IPS-20b (cell line): ENCODE measurements at regions not wholly inside any gene's neighbourhood (a gene's known extent, or its start where the extent isn't known, plus 50 kb on each side); places are given as distances from the start of the nearest gene placed in this dataset.

Source experiments
- H3K27ac ChIP-seq: one replicate; pipeline ENCODE4 v1.5.1; 2013; ENCODE audit warnings: low read length
- H3K27me3 ChIP-seq: 2 replicates; pipeline ENCODE4 v1.6.1; 2013; ENCODE audit warnings: mild to moderate bottlenecking, low read length, inconsistent platforms; ENCODE audit not compliant: insufficient read depth
- H3K36me3 ChIP-seq: 2 replicates; pipeline ENCODE4 v1.6.1; 2013; ENCODE audit warnings: low read depth, mild to moderate bottlenecking, inconsistent platforms, low read length, moderate library complexity; ENCODE audit not compliant: insufficient read depth
- H3K4me1 ChIP-seq: 2 replicates; pipeline ENCODE4 v1.6.1; 2013; ENCODE audit warnings: mild to moderate bottlenecking, control low read depth, inconsistent platforms, low read length, moderate library complexity; ENCODE audit not compliant: insufficient read depth
- H3K4me3 ChIP-seq: 2 replicates; pipeline ENCODE4 v1.5.1; 2013; ENCODE audit warnings: mild to moderate bottlenecking, low read length, inconsistent platforms
- H3K9ac ChIP-seq: 2 replicates; pipeline ENCODE4 v1.6.1; 2013; ENCODE audit warnings: low read depth, mild to moderate bottlenecking, inconsistent platforms, low read length, moderate library complexity
- H3K9me3 ChIP-seq: 2 replicates; pipeline ENCODE4 v1.6.1; 2013; ENCODE audit warnings: mild to moderate bottlenecking, low read depth, low read length, inconsistent platforms; ENCODE audit not compliant: insufficient read depth

DNA sequence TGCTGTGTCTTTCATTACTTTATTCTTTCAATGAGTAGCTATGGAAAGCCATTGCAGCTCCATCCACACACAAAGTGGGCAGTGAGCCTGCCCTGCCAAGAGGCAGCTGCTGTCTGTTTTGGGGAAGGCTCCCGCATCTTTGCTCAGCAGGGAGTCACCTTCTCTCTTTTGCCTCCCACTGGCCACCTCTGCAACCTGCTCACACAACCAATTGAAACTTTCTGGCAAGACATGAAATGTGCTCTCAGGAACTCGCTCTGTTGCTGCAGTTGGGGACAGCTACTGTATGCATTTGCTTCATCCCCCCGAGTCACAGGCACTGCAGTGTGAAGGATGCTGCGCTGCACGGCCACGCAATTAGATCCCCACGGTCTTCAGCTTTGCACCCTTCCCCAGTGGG, 244.8 kb upstream of the NFE2L3 start:
- Histone ChIP-seq H3K4me1 (peaks cover 10% of the 10 kb centered on the region; the same call in 1 of the 2 replicates), H3K4me3 (no peak overlapping the region), H3K36me3 (no peaks in the 10 kb centered on the region), H3K27ac (no peak overlapping the region), H3K27me3 (no peaks in the 10 kb centered on the region), H3K9ac (no peak overlapping the region), H3K9me3 (no peaks in the 10 kb centered on the region)

- Histone ChIP-seq H3K4me3 (no peak overlapping the region), H3K27ac (no peak overlapping the region), H3K27me3 (no peaks in the 10 kb centered on the region), H3K36me3 (no peaks in the 10 kb centered on the region), H3K9me3 (no peaks in the 10 kb centered on the region), H3K9ac (no peak overlapping the region), H3K4me1 (peaks cover 10% of the 10 kb centered on the region; the same call in 1 of the 2 replicates)
These were observed 244.3 kb upstream of the NFE2L3 start for GRCh38 chr7:25907731-25908130.

GRCh38 chr7:25908154-25908949, 243.6 kb upstream of the NFE2L3 start:
- Histone ChIP-seq H3K4me1 (peaks cover 10% of the 10 kb centered on the region; the same call in 1 of the 2 replicates), H3K4me3 (no peak overlapping the region), H3K9me3 (no peaks in the 10 kb centered on the region), H3K9ac (no peak overlapping the region), H3K27me3 (no peaks in the 10 kb centered on the region), H3K27ac (no peak overlapping the region), H3K36me3 (no peaks in the 10 kb centered on the region)

GRCh38 chr7:25911738-25912607, 240.0 kb upstream of the NFE2L3 start:
- no peak overlapping the region for H3K4me3 ChIP-seq
- H3K27ac ChIP-seq, result no peak overlapping the region
- no peaks in the 10 kb centered on the region for H3K9me3 ChIP-seq
- peaks cover 6% of the 10 kb centered on the region; the same call in 1 of the 2 replicates for H3K4me1 ChIP-seq
- H3K27me3 ChIP-seq, result no peaks in the 10 kb centered on the region
- H3K36me3 ChIP-seq, result no peaks in the 10 kb centered on the region
- H3K9ac ChIP-seq, result no peak overlapping the region

DNA sequence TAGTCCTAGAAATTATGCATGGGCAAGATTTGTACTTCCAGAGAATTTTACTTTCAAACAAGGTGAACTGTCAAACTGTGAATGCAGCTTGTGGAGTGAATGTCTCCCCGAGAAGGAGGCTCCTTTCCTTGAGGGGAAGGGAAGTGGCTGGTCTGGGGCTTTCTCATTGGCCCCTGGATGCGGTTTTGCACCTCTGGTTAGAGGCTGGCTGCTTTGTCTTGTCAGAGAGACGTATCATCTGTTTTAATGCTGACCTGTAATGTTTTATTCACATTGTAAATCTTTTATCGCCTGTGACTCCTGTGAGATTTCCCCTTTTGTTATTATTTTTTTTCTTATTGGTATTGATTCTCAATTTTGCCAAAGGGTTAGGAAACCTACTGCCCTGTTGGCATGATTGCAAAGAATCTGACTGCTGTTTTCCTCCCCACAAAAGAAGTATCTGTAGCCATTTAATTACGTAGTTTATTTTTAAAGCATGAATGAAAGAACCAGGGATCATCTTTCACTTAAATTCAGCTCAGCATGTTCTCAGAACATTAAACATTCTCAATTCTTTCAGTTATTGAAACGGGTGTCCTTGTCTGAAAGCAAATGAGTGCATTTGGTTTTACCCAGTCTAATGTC, 238.3 kb upstream of the NFE2L3 start:
- Histone ChIP-seq H3K9ac (no peak overlapping the region), H3K4me1 (no peaks in the 10 kb centered on the region), H3K27ac (no peak overlapping the region), H3K27me3 (no peaks in the 10 kb centered on the region), H3K4me3 (no peak overlapping the region), H3K9me3 (peaks cover 3% of the 10 kb centered on the region; the same call in 1 of the 2 replicates), H3K36me3 (no peaks in the 10 kb centered on the region)

- Histone ChIP-seq H3K36me3 (no peaks in the 10 kb centered on the region), H3K9me3 (peaks cover 6% of the 10 kb centered on the region; the same call in 1 of the 2 replicates), H3K9ac (no peak overlapping the region), H3K4me1 (no peaks in the 10 kb centered on the region), H3K27me3 (no peaks in the 10 kb centered on the region), H3K27ac (no peak overlapping the region), H3K4me3 (no peak overlapping the region)
These were observed 233.3 kb upstream of the NFE2L3 start for GRCh38 chr7:25918731-25919130.

GRCh38 chr7:25922296-25922695, 229.7 kb upstream of the NFE2L3 start:
- Histone ChIP-seq H3K27me3 (no peaks in the 10 kb centered on the region), H3K36me3 (no peaks in the 10 kb centered on the region), H3K27ac (no peak overlapping the region), H3K4me3 (no peak overlapping the region), H3K9me3 (peaks cover 6% of the 10 kb centered on the region; the same call in 1 of the 2 replicates), H3K9ac (no peak overlapping the region), H3K4me1 (no peaks in the 10 kb centered on the region)

DNA sequence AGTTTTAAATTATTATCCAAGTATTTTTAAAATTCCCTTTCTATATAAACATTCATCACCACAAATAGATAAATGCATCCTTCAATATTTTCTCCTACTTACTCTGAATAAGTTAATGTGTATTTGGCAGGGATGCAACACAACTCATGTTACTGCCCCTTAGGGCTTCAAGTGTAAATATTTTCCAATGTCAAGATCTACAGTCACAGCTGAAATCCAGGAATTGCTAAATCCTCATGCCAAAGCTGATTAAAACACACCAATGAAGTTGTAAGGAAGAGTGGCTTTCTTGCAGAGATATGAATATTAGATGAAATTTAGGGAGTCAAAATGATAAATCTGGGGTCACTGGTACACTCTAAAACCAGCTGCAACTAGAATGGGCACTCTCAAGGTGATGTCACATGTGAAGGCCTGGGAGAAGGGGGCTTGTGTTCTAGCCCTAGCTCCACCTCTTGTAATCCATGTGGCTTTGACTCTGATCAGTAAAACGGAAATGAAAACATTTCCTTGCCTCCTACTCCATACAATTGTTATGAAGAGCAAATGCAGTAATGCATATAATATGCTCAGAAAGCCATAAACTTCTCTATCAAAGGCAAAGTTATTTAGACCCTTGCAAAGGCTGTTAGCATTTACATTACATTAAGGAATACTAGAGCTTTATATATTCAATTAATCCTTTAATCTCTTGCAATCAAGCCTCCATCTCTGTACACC, 228.1 kb upstream of the NFE2L3 start:
- Histone ChIP-seq H3K27ac (no peak overlapping the region), H3K9me3 (peaks cover under 1% of the 10 kb centered on the region; the same call in 1 of the 2 replicates), H3K9ac (no peak overlapping the region), H3K4me1 (no peaks in the 10 kb centered on the region), H3K27me3 (no peaks in the 10 kb centered on the region), H3K36me3 (no peaks in the 10 kb centered on the region), H3K4me3 (no peak overlapping the region)

- H3K9me3 ChIP-seq, result no peaks in the 10 kb centered on the region; the same call in none of the 2 replicates
- H3K4me1 ChIP-seq, result no peaks in the 10 kb centered on the region
- no peak overlapping the region for H3K4me3 ChIP-seq
These were observed 226.0 kb upstream of the NFE2L3 start for GRCh38 chr7:25926009-25926408.

DNA sequence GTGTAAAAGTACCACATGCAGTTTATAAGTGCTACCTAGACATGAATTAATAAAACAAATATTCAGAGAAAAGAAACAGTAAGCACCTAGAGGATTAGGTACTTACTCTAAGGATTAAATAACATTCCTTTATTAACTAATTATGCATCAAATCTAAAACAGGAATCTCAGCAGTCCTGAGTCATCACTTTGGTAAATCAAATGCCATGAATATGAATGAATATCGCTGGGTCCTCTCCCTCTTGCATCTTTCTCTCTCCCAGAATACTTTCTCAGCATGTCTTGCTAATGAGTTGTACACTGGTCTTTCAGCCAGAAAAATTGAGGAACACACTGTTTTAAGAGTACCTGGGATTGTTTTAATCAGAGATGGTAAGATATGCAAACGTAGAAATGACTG, 225.5 kb upstream of the NFE2L3 start:
- no peak overlapping the region for H3K9ac ChIP-seq
- H3K36me3 ChIP-seq, result no peaks in the 10 kb centered on the region
- no peak overlapping the region for H3K27ac ChIP-seq
- H3K9me3 ChIP-seq, result no peaks in the 10 kb centered on the region; the same call in none of the 2 replicates
- no peaks in the 10 kb centered on the region for H3K4me1 ChIP-seq
- H3K27me3 ChIP-seq, result no peaks in the 10 kb centered on the region
- no peak overlapping the region for H3K4me3 ChIP-seq

More at GRCh38 chr7:25926009-25926408, 226.0 kb upstream of the NFE2L3 start:
- Histone ChIP-seq H3K27me3 (no peaks in the 10 kb centered on the region), H3K36me3 (no peaks in the 10 kb centered on the region), H3K27ac (no peak overlapping the region), H3K9ac (no peak overlapping the region)
